MV-4-11 (cell line): ENCODE measurements at regions not wholly inside any gene's neighbourhood (a gene's known extent, or its start where the extent isn't known, plus 50 kb on each side); places are given as distances from the start of the nearest gene placed in this dataset.
"Not testable (repeated sequence)": the region's sequence is repeated elsewhere in the genome, so short reads cannot be mapped to it uniquely, and the experiment has no call there.

Source experiments
- DNase-seq: peaks from one replicate; lab custom pipeline; 2025; lab: John Stamatoyannopoulos, UW

- DNase-seq: no peak
These were observed 100.1 kb upstream of the PRSS3 start for GRCh38 chr9:33695299-33695698.

GRCh38 chr9:33695856-33696255, 99.5 kb upstream of the PRSS3 start:
- no peak for DNase-seq

GRCh38 chr9:33697171-33697570, 98.2 kb upstream of the PRSS3 start:
- DNase-seq: peak; percentile 17

GRCh38 chr9:33698267-33698666, 97.1 kb upstream of the PRSS3 start:
- DNase-seq: no peak

- DNase-seq: not testable (repeated sequence)
These were observed 94.4 kb upstream of the PRSS3 start for GRCh38 chr9:33700940-33701339.

GRCh38 chr9:33703430-33704102, 91.8 kb upstream of the PRSS3 start:
- peak; percentile 68 for DNase-seq

DNA sequence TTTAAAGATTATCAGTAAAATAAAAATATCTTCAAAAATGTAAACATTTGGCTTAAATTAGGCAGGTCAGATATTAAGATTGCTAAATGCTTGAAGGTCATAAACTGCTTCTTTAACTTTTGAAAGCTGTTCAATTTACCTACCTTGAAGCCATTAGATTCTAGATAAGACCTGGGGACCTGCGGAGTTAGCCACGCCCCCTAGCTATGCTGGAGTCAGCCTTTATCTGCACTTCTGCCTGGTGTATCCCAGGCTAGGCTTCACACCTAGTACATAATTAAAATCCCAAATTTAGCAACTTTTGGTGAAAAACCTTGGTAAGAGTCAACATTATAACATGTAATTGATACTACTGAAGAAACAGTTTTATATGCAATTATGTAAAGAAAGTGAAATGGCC, 89.9 kb upstream of the PRSS3 start:
- DNase-seq: not testable (repeated sequence)

- DNase-seq: no peak
These were observed 86.9 kb upstream of the PRSS3 start for GRCh38 chr9:33708441-33708840.

DNA sequence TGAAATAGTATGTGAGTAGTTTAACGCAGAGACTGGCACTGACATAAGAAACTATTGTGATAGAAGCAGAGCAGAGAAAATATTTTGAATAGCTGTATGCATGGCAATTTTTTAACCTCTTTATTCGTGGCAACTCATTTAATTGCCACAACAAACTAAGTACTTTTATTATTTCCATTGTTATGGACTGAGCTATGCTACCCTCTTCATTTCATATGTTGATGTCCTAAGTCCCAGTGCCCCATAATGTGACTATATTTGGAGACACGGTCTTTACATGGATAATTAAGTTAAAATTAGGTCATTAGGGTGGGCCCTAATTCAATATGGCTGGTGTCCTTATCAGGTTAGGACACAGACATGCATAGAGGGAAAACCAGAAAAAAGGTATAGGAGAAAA, 86.1 kb upstream of the PRSS3 start:
- no peak for DNase-seq

- not testable (repeated sequence) for DNase-seq
These were observed 83.9 kb upstream of the PRSS3 start for GRCh38 chr9:33711418-33711817.

DNA sequence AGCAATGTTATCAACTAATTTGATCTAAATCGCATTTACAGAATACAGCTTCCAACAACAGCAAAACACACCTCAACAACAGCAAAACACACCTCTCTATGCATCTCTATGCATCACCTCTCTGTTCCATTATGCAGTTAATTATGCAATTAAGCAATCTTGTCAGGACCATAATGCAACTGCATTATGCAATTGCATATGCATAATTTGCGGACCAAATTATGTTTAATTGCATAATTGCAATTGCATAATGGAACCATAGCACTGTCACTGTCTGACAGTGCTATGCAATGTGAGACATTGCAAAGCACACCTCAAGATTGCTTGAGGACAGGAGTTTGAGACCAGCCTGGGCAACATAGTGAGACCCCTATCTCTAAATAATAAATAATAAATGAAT, 80.4 kb upstream of the PRSS3 start:
- DNase-seq: peak; percentile 77

GRCh38 chr9:33718987-33719386, 76.4 kb upstream of the PRSS3 start:
- peak; percentile 68 for DNase-seq

DNA sequence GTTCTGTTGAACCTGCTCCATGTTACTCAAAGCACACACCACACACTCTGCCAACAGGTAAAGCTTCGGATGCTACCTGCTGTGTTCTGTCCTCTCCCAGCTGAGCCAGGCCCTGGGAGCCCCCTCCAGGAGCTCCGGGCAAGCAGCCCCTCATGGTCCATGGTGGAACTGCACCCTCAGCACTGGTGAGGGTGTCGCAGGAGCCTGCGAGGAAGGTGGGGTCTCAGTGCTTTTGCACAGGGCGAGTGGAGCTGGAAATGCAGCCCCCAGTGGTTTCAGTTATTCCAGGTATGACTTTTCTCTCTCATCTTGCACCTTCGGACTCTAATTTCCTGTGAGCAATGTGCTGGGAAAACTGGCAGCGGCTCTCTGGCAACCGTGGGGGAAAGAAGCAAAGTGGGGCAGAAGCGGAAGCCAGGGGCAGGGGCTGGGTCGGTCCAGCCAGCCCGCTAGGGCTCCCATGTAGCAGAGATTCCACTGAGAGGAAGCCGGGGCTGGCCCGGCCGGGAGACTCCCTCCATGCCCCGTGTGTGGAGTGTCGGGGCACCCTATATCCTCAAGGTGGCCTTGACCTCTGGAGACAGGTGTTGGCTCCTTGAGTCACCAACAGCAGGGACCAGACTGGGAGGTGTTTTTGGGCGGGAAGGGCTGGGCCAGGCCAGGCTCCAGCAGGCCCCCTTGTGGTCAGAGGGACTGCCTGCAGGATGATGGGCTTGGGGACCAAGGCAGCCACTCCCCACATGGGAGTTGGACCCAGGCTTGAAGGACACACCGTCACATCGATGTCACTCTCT, 75.6 kb upstream of the PRSS3 start:
- no peak for DNase-seq

- DNase-seq: peak; percentile 59
These were observed 73.5 kb upstream of the PRSS3 start for GRCh38 chr9:33721674-33722358.

- no peak for DNase-seq
These were observed 73.0 kb upstream of the PRSS3 start for GRCh38 chr9:33722359-33722675.

DNA sequence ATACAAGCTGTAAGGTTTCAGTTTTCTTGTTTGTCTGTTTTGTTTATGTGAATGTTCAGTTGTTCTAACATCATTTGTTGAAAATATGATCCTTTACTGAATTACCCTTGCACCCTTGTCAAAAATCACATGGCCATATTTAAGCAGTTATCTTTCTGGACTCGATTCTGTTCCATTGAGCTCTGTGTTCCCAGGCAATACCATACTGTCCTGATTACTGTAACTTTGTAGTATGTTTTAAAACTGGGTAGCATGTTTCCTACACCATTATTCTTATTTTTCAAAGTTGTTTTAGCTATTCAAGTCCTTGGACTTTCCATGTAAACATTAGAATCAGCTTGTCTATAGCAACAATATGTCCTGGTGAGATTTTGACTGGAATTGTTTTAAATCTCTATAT, 66.7 kb upstream of the PRSS3 start:
- no peak for DNase-seq

DNA sequence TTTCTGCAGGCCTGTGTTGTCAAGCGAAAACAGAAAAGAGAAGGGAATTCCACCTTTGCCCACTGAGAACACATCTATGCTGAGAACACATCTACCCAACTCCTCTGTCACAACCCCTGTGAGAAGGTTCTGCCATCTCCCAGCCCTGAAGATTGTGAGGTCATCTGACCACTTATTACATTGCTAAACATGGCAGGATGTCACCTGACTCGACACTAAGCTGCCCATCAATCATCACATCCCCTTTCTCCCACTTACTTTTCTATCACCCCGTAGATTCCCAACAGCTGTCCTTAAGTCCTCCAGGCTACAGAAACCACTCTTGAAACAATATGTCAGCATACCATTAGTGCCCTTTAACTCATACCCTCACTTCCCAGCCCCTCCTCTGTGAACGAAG, 64.2 kb upstream of the PRSS3 start:
- DNase-seq: no peak

DNA sequence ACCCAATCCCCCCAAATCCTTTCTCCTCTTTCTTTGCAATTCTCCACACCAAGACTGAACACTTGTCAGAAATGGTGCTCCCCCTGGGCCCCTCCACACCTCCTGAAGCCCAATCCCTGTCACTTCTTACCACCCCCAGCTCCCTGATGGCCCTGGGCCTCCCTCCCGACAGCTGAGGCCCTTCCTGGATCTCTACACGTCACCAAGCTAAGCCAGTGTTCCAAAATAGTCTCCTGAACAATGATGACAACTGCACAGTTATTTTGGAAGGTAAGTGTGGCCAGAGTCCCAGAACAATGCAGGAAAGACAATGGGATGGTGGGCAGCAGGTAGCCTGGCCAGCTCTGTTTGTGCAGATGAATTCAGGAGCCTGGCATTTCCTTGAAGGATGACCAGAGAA, 63.7 kb upstream of the PRSS3 start:
- DNase-seq: no peak

- DNase-seq: not testable (repeated sequence)
These were observed 61.0 kb upstream of the PRSS3 start for GRCh38 chr9:33734247-33734940.

DNA sequence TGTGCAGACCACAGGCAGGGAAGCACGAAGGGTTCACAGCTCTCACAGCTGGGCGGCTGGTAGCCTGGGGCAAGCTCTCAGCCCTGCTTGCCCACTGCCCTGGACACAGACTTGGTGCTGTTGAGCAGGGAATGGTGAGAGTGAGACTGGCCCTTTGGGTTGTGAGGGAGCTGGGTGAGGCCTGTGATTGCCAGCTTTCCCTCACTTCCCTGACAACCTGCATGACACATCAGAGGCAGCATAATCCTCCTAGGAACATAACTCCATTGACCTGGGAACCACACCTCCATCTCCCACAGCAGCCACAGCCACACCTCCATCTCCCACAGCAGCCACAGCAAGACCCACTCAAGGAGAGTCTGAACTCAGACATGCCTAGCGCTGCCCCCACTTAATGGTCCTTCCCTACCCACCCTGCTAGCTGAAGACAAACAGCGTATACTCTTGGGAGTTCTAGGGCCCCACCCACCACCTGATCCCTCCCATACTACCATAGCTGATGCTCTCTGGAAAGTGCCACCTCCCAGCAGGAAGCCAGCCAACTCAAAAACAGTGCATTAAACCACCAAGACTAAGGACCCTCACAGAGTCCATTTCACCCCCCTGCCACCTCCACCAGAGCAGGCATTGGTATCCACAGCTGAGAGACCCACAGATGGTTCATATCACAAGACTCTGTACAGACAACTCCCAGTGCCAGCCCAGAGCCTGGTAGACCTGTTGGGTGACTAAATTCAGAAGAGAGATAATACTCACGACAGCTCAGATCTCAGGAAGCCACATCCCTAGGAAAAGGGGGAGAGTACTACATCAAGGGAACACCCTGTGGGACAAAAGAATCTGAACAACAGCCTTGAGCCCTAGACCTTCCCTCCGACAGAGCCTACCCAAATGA, 60.2 kb upstream of the PRSS3 start:
- DNase-seq: not testable (repeated sequence)

DNA sequence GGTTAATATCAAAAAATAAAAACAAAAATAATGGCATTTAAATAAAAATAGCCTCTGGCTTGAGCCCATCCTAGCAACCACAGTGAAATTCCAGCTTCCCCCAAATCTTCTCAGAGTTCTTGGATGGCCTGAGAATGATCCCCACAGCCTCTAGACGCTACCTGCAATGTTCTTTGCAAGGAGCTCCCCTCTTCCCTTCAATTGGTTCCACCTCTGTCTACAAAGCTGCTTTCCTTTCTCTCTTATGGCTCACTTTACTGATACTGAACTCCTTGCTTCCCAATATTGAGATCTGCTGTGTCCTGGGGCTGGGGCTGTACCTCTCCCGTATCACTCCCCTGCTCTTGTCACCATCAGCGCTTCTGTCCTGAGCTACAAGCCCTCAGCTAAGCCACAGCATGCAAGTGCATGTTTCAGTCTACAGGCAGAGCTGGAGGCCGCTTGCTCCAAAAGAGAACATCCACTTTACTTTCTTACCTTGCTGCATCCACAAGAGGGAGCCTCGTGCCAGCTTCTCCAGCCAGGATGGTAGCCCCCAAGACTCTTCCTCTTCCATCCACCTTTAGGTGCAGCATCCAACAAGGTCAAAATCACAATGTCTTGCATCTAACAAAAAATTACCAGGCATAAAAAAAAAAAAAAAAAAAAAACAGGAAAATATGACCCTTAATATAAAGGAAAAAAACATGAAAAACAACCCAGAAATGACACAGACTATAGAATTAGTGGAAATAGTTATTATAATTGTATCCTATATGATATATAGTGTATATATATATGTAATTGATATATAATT, 57.4 kb upstream of the PRSS3 start:
- peak; percentile 54 for DNase-seq
